HG03378 (cell line): ENCODE measurements at regions not wholly inside any gene's neighbourhood (a gene's known extent, or its start where the extent isn't known, plus 50 kb on each side); places are given as distances from the start of the nearest gene placed in this dataset.
A peak's percentile ranks its signal among the peaks of the same experiment; 100 is the strongest.
"Not testable (repeated sequence)": the region's sequence is repeated elsewhere in the genome, so short reads cannot be mapped to it uniquely, and the experiment has no call there.

Source experiments
- ATAC-seq: cut with Tn5 transposase; IDR thresholded peaks from one replicate; pipeline ENCODE4 v1.9.1; 2021; ENCODE audit warnings: mild to moderate bottlenecking, moderate library complexity; ENCODE audit not compliant: unreplicated experiment

GRCh38 chr6:166708460-166708859 lies 81.4 kb upstream of the RPS6KA2 start:
- ATAC-seq, result no peak

GRCh38 chr6:166707045-166707444 lies 80.0 kb upstream of the RPS6KA2 start:
- no peak for ATAC-seq

GRCh38 chr6:166705069-166705468 lies 78.0 kb upstream of the RPS6KA2 start:
- ATAC-seq, result no peak

GRCh38 chr6:166704171-166704570 lies 77.1 kb upstream of the RPS6KA2 start:
- ATAC-seq, result no peak

- ATAC-seq, result no peak
These were observed 76.2 kb upstream of the RPS6KA2 start for GRCh38 chr6:166703149-166703710.

- ATAC-seq, result not testable (repeated sequence)
These were observed 74.4 kb upstream of the RPS6KA2 start for GRCh38 chr6:166701424-166701823.

- ATAC-seq, result not testable (repeated sequence)
These were observed 73.8 kb upstream of the RPS6KA2 start for GRCh38 chr6:166700871-166701270.

- ATAC-seq, result peak; percentile 62
These were observed 70.1 kb upstream of the RPS6KA2 start for GRCh38 chr6:166697113-166697512.

GRCh38 chr6:166693880-166694279 lies 66.8 kb upstream of the RPS6KA2 start:
- no peak for ATAC-seq

GRCh38 chr6:166692723-166693302 lies 65.8 kb upstream of the RPS6KA2 start:
- ATAC-seq, result no peak

- no peak for ATAC-seq
These were observed 64.7 kb upstream of the RPS6KA2 start for GRCh38 chr6:166691746-166692145.

GRCh38 chr6:166691199-166691598 lies 64.1 kb upstream of the RPS6KA2 start:
- ATAC-seq, result no peak

- no peak for ATAC-seq
These were observed 62.6 kb upstream of the RPS6KA2 start for GRCh38 chr6:166689687-166690086.

- ATAC-seq, result no peak
These were observed 61.9 kb upstream of the RPS6KA2 start for GRCh38 chr6:166688901-166689300.

- ATAC-seq, result no peak
These were observed 60.8 kb upstream of the RPS6KA2 start for GRCh38 chr6:166687879-166688205.

GRCh38 chr6:166687070-166687878 lies 60.2 kb upstream of the RPS6KA2 start:
- ATAC-seq, result no peak

- ATAC-seq, result no peak
These were observed 59.3 kb upstream of the RPS6KA2 start for GRCh38 chr6:166686317-166686716.

GRCh38 chr6:166684866-166685265 lies 57.8 kb upstream of the RPS6KA2 start:
- ATAC-seq, result no peak

GRCh38 chr6:166684170-166684569 lies 57.1 kb upstream of the RPS6KA2 start:
- no peak for ATAC-seq

- ATAC-seq, result no peak
These were observed 56.4 kb upstream of the RPS6KA2 start for GRCh38 chr6:166683477-166683876.

GRCh38 chr6:166679566-166679965 lies 52.5 kb upstream of the RPS6KA2 start:
- ATAC-seq, result no peak

GRCh38 chr6:166678426-166678825 lies 51.4 kb upstream of the RPS6KA2 start:
- no peak for ATAC-seq
